AG08395 (cell line): ENCODE measurements at regions not wholly inside any gene's neighbourhood (a gene's known extent, or its start where the extent isn't known, plus 50 kb on each side); places are given as distances from the start of the nearest gene placed in this dataset.
"Not testable (repeated sequence)": the region's sequence is repeated elsewhere in the genome, so short reads cannot be mapped to it uniquely, and the experiment has no call there.

Source experiments
- DNase-seq: peaks from one replicate; pipeline ENCODE4 v3.0.0; 2012; ENCODE audit warnings: mixed read lengths, low spot score

DNA sequence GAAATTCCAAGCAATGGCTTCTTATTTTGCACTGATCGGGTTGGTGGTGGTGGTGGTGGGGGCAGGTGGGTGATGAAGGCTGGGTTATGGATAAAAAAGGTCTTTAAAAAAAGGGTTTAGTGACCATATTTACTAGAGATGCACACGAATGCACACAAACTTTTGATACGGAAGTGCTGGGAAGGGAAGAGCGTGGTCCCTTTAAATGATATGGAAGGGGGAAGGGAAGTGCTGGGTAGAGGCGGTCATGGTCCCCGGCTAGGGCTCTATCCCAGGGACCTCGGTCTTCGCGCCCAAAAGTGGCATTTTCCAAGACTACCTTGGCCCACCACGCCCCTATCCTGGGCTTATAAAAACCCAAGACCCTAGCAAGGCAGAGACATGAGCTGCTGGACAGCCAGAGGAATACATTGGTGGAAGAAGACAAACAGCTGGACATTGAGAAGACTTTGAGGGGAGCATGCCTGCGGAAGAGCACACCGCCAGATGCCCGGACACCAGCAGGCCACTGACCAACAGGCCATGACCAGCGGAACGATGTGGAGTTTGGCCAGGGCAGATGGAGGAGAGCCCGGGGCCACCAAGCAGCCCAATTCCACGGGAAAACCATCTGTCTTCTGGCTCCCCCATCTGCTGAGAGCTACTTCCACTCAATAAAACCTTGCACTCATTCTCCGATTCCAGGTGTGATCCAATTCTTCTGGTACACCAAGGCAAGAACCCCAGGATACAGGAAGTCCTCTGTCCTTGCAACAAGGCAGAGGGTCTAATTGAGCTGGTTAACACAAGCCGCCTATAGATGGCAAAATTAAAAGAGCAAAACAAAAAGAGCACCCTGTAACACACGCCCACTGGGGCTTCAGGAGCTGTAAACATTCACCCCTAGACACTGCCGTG, 1720.2 kb downstream of the MRPL39 start:
- DNase-seq: no peak

DNA sequence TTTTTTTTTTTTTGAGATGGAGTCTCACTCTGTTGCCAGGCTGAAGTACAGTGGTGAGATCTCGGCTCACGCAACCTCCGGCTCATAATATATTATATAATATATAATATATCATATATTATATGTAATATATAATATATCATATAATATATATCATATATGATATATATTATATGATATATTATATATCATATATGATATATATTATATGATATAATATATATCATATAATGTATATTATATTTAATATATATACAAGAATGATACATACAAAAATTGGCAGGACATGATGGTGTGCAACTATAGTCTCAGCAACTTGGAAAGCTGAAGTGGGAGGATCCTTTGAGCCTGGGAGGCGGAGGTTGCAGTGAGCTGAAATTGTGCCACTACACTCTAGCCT, 1725.5 kb downstream of the MRPL39 start:
- DNase-seq: no peak

DNA sequence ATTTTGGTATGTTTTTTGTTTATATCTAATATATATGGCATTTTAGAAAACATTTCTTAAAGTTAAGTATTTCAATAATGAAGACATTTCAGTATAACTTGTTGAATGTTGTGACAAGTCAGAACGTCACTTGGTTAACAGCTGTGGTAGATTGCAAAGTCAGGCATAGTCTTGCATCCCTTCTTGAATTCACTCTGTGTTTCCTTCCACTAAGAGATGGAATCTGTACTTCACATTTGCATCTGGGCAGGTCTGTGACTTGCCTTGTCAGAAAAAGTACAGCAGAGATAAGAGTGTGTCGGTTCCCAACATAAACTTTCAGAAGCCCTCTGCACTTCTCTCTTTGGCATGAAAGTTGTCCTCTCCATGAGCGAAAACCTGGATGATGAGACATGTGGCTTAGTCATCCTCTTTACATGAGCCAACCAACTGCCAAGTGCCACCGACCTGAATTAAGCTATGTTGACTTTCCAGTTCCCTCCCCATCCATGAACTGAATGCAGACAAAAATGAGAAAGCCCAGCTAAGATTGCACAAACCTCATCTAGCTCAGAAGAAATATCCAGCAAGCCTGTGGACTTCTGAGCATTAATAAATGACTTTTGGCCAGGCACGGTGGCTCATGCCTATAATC, 1730.2 kb downstream of the MRPL39 start:
- DNase-seq: no peak

DNA sequence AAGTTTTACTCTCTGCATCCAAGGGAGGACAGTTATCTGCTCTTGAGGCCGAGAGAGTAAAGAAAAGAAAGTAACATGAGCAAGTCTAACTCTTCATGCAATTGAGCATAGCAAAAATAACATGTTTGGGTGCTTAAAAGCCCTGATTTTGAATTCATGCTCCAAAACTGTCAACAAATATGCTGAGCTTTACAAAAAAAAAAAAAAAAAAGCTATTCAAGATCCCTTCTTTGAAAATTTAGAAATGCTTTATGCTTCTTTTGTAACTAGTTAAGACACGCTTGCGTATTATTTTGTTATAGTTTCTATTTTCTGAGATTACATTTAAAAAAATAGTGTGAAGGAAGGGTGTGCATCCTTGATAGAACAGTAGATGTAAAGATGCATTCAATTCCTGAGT, 1733.0 kb downstream of the MRPL39 start:
- no peak for DNase-seq

- DNase-seq: no peak
These were observed 1745.3 kb downstream of the MRPL39 start for GRCh38 chr21:23861911-23862504.

GRCh38 chr21:23858878-23859277, 1748.4 kb downstream of the MRPL39 start:
- DNase-seq: no peak

GRCh38 chr21:23853796-23854379, 1753.4 kb downstream of the MRPL39 start:
- DNase-seq: no peak

DNA sequence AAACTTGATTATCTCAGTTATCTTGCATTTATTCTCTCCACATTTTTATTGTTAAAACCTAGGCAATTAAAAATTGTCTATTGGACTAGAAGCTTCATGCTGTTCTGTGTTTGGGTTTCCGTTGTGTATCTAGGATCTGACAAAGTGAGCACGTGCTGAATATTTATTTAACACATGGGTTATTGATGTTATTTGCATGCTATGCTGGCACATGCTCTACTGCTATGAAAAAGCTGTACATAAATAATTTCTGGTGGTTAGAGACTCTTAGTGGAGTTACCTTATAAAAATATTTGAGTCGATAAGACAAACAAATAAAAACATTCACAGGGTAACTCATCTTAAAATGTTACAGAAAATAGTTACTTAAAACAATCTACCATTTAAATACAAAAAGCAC, 1769.7 kb downstream of the MRPL39 start:
- no peak for DNase-seq

DNA sequence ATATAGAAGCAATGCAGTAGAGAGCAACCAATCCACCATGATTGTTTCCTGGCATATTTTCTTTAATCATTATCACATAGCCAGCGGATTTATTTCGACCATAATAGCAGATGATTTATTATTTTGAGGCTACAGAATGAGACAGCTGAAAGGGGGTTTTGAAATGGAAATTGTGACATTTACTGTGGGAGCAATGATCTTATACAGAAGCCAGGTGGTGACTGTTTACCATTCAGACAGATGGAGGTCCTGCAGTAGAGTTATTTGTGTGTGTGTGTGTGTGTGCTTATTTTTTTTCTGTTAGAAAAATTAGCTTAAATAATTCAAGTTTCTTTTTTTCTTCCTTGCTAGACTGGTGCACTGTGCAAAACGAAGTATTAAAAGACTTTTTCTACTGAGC, 1784.5 kb downstream of the MRPL39 start:
- no peak for DNase-seq

DNA sequence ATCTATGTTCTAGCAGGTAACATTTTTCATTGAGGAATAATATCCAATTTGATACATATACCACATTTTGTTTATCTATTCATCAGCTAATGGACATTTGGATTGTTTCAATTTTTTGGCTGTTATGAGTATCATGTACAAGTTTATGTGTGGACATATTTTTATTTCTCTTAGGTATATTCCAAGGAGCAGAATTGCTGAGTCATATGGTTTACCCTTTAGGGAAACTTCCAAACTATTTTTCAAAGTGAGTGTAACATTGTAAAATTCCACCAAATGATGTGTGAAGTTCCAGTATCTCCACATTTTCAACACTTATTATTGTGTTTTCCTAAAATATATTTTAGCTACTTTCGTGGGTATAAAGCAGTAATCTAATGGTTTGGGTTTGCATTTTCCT, 1789.9 kb downstream of the MRPL39 start:
- no peak for DNase-seq

DNA sequence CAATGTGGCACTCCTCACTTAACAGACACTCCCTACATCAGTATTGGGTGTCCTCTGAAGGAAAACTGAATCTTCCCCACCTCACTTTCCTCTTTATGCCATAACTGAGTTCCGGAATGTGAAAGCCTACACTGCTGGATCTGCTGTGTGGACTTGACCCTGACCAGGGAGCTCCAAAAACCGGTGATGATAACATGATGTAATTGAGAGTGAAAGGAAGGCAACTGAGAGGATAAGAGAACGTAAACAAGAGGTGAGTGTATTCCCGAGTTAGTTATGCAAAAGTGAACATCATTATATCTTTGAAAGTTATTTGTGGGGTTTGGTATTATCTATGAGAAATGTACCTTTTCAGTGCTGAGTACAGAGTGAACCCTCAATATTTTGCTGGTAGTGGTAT, 1794.8 kb downstream of the MRPL39 start:
- no peak for DNase-seq

GRCh38 chr21:23811805-23812204, 1795.5 kb downstream of the MRPL39 start:
- no peak for DNase-seq

DNA sequence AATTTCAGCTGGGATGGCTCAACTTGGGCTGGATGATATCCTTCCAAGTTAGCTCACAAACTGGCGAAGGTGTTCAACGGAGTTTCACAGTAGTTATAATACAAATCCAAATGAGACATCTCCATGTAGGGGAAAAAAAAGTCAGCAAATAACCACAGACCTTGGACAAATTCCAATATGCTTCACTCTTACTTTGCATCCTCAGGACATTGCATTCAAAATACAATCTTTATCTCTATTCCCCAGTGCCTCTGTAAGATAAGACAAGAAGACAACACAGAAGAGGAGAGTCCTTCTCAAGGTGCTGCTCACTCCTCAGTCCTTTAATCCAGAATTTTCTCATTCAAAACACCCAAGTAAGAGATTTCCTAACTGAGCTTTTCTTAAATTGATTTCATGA, 1797.7 kb downstream of the MRPL39 start:
- DNase-seq: no peak

DNA sequence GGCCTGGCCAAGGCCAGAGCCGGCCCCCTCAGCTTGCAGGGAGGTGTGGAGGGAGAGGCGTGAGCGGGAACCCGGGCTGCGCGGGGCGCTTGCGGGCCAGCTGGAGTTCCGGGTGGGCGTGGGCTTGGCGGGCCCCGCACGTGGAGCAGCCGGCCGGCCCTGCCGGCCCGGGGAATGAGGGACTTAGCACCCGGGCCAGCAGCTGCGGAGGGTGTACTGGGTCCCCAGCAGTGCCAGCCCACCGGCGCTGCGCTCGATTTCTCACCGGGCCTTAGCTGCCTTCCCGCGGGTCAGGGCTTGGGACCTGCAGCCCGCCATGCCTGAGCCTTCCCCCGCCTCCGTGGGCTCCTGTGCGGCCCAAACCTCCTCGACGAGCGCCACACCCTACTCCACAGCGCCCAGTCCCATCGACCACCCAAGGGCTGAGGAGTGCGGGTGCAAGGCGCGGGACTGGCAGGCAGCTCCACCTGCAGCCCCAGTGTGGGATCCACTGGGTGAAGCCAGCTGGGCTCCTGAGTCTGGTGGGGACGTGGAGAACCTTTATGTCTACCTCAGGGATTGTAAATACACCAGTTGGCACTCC, 1800.2 kb downstream of the MRPL39 start:
- DNase-seq: not testable (repeated sequence)

- DNase-seq: no peak
These were observed 1802.4 kb downstream of the MRPL39 start for GRCh38 chr21:23804866-23805265.

GRCh38 chr21:23801292-23801691, 1806.0 kb downstream of the MRPL39 start:
- no peak for DNase-seq

GRCh38 chr21:23799376-23799775, 1807.9 kb downstream of the MRPL39 start:
- DNase-seq: no peak

- DNase-seq: no peak
These were observed 1815.0 kb downstream of the MRPL39 start for GRCh38 chr21:23792300-23792699.

DNA sequence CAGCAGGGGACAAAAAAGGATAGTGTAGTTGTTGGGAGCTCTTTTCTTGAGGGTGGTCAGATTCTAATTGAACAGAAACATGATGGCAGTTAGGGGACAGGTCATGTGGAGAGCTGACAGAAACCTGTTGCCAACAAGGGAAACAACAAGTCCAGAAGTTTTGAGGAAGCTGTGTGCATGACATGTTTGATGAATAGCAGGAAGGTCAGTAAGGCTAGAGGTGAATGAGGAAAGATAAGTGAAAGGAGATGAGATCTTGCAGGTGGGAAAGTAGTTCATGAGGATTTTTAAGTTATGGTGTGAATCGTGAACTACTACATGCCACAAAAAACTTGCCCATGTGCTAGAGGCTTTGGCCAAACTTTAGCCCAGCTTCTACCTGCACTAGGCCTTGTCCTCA, 1817.4 kb downstream of the MRPL39 start:
- DNase-seq: no peak

- no peak for DNase-seq
These were observed 1827.0 kb downstream of the MRPL39 start for GRCh38 chr21:23780326-23780725.

DNA sequence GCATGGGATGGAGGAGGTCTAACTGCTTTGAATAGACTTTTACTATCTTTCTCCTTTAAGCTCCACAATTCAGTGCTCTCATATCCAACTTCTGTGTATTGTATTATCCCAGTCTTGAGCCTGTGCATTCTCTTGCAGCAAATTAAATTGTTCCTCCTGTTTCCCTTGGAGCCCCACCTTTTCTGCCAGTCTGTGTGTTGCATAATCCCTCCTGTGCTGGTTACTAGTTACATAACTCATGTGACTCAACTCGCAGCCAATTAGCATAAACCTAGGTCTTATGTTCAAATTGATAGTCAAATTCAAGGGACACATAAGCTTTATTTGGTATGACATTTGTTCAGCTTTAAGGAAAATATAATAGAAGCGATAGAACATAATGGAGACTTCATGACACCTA, 1863.5 kb downstream of the MRPL39 start:
- no peak for DNase-seq

GRCh38 chr21:23740463-23740862, 1866.8 kb downstream of the MRPL39 start:
- no peak for DNase-seq
